Kidney (tissue), 13 donors: ENCODE measurements at regions not wholly inside any gene's neighbourhood (a gene's known extent, or its start where the extent isn't known, plus 50 kb on each side); places are given as distances from the start of the nearest gene placed in this dataset.

Experiments used
- DNase-seq, 5 donors: peaks; one replicate each; pipeline ENCODE4 v3.0.0-alpha.2; 2013 to 2020
- FAIRE-seq: peaks from 2 replicates; lab custom pipeline; 2012; peaks lifted over from hg19 to GRCh38; lab: Jason Lieb, UNC
- H3K27ac ChIP-seq, 2 donors: one replicate each; pipeline ENCODE4 v1.7.0; 2013; ENCODE audit warnings: low read depth in 2 of 2, low read length in 2 of 2, inconsistent platforms in 1 of 2
- H3K27me3 ChIP-seq: one replicate; pipeline ENCODE4 v1.7.1; 2013; ENCODE audit warnings: low read length, inconsistent platforms; ENCODE audit not compliant: control insufficient read depth, insufficient read depth
- H3K36me3 ChIP-seq, 3 donors: one replicate each; pipeline versions ENCODE4 v1.7.0 to v1.7.1; 2013; ENCODE audit warnings: low read length in 3 of 3, control low read depth in 1 of 3, inconsistent platforms in 1 of 3; ENCODE audit not compliant: insufficient read depth in 3 of 3, control insufficient read depth in 2 of 3
- H3K4me1 ChIP-seq, 3 donors: one replicate each; pipeline versions ENCODE4 v1.7.0 to v1.7.1; 2013; ENCODE audit warnings: low read length in 3 of 3, inconsistent platforms in 1 of 3, low read depth in 1 of 3; ENCODE audit not compliant: control insufficient read depth in 2 of 3, insufficient read depth in 2 of 3
- H3K4me3 ChIP-seq, 3 donors: one replicate each; pipeline versions ENCODE4 v1.7.0 to v1.8.1; 2013; ENCODE audit warnings: low read length in 3 of 3, control low read depth in 1 of 3, inconsistent platforms in 1 of 3
- H3K9ac ChIP-seq, 3 donors: one replicate each; pipeline versions ENCODE4 v1.7.0 to v1.7.1; 2013; ENCODE audit warnings: low read length in 3 of 3, control low read depth in 1 of 3, inconsistent platforms in 1 of 3
- H3K9me3 ChIP-seq, 3 donors: one replicate each; pipeline versions ENCODE4 v1.7.0 to v1.7.1; 2013; ENCODE audit warnings: low read length in 3 of 3, control low read depth in 1 of 3, inconsistent platforms in 1 of 3; ENCODE audit not compliant: control insufficient read depth in 2 of 3, insufficient read depth in 1 of 3
- intact Hi-C: fragments of 100-400 bp; cut with DNase I; formaldehyde crosslinking; loops from one replicate; pipeline ENCODE4 v1.11.1; 2022
- TF ChIP-seq, protein P1 (sequence below): IDR thresholded peaks from 3 replicates; pipeline ENCODE4 v1.5.1; 2012; ENCODE audit warnings: mild to moderate bottlenecking, moderate library complexity, borderline replicate concordance; ENCODE audit not compliant: insufficient read depth; ENCODE audit errors: extremely low read depth
- donor health status: control.
- donor health status: control.
- donor health status: control.
- donor health status: control.
- donor health status: control.
- donor health status: DM: yes; HTN: yes; CAD: no.
- donor health status: Normal renal cell carcinoma (clear cell type).

DNA sequence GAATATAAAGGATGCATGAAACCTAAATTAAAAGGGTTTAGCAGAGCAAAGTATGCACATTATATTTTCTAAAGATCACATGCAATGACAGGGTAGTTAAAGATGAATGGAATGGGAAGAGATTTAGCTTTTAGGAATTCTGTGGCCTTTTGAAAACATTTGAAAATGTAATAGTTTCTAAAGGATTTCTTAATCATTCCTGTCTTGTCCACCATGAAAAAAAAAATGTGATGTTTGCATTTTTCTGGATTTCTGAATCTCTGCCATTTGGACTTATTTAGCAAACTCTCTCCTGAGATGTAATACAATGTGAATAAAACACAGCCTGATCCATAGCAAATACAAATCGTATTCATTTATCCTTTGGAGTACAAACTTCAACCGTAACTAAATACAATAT, 126.6 kb upstream of the RAB11FIP2 start:
- H3K9me3 ChIP-seq, result no peaks in the 10 kb centered on the region
- H3K9ac ChIP-seq, result no peak overlapping the region
- H3K4me1 ChIP-seq, result no peaks in the 10 kb centered on the region
- H3K27me3 ChIP-seq, result no peaks in the 10 kb centered on the region
- DNase-seq (no peak), FAIRE-seq (no peak)
- intact Hi-C loops, result no loop called here
- H3K4me3 ChIP-seq, result no peak overlapping the region
- no peaks in the 10 kb centered on the region for H3K36me3 ChIP-seq
- TF ChIP-seq, protein P1, sequence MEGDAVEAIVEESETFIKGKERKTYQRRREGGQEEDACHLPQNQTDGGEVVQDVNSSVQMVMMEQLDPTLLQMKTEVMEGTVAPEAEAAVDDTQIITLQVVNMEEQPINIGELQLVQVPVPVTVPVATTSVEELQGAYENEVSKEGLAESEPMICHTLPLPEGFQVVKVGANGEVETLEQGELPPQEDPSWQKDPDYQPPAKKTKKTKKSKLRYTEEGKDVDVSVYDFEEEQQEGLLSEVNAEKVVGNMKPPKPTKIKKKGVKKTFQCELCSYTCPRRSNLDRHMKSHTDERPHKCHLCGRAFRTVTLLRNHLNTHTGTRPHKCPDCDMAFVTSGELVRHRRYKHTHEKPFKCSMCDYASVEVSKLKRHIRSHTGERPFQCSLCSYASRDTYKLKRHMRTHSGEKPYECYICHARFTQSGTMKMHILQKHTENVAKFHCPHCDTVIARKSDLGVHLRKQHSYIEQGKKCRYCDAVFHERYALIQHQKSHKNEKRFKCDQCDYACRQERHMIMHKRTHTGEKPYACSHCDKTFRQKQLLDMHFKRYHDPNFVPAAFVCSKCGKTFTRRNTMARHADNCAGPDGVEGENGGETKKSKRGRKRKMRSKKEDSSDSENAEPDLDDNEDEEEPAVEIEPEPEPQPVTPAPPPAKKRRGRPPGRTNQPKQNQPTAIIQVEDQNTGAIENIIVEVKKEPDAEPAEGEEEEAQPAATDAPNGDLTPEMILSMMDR, result no peak
- H3K27ac ChIP-seq, result no peak overlapping the region

DNA sequence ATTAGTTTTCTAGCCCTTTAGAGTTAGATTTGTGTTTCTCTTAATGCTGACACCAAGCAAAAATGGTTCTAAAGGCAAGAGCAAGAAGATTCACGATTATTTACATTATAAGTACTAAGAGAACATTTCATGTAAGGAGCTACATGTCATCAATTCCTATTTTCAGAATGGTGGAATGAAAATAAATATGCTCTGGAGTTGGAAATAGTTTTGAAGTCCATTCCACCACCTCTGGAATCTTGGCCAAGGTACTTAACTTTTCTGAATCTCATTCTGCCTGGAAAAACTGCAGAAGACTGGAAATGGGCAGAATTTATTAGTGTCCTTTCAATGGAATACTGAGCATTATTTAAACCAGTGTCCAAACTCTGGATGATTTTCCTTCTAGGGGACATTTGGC, 125.1 kb upstream of the RAB11FIP2 start:
- Histone ChIP-seq H3K27me3 (no peaks in the 10 kb centered on the region), H3K36me3 (no peaks in the 10 kb centered on the region), H3K27ac (no peak overlapping the region), H3K4me1 (no peaks in the 10 kb centered on the region), H3K9ac (no peak overlapping the region), H3K9me3 (no peaks in the 10 kb centered on the region), H3K4me3 (no peak overlapping the region)
- FAIRE-seq (no peak), DNase-seq (no peak)
- intact Hi-C loops, result no loop called here
- TF ChIP-seq, protein P1, result no peak

DNA sequence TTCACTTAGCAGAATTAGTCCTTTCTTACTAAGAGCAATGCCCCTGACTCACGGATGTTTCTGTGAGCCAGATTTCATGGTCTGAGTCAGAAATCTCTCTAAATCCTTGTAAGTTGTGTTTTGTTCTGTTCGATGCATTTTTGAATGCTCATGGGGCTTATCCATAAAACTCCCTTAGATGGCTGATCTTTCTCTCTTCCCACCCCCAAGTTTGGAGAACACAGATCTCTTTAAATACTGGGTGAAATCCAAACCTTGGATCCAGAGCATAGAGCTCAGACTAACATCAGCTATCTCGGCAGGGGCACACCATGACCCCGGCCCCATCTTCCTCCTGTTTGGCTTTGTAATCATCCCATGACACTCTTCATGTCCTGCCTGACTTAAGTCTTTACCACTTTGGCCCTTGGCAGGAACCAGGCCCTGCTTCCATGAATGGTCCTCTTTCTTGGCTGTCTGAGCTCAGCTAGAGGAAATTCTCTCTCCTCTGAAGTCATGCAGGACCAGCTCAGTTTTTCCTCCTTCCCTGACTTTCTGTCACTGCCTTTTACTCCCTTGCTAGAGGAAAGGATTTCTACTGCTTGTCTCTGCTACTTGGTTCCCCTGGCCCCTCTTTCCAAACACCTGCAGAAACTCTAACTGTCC, 120.4 kb upstream of the RAB11FIP2 start:
- no peak for DNase-seq

More for the DNA sequence above, 120.4 kb upstream of the RAB11FIP2 start:
- FAIRE-seq, result no peak
- no peaks in the 10 kb centered on the region for H3K4me1 ChIP-seq
- no peaks in the 10 kb centered on the region for H3K27me3 ChIP-seq
- H3K27ac ChIP-seq, result no peak overlapping the region
- intact Hi-C loops, result no loop called here
- H3K36me3 ChIP-seq, result no peaks in the 10 kb centered on the region
- no peak overlapping the region for H3K9ac ChIP-seq
- H3K4me3 ChIP-seq, result no peak overlapping the region
- no peaks in the 10 kb centered on the region for H3K9me3 ChIP-seq
- TF ChIP-seq, protein P1, result no peak
